ENCODE measurements at regions not wholly inside any gene's neighbourhood (a gene's known extent, or its start where the extent isn't known, plus 50 kb on each side); places are given as distances from the start of the nearest gene placed in this dataset.

DNA sequence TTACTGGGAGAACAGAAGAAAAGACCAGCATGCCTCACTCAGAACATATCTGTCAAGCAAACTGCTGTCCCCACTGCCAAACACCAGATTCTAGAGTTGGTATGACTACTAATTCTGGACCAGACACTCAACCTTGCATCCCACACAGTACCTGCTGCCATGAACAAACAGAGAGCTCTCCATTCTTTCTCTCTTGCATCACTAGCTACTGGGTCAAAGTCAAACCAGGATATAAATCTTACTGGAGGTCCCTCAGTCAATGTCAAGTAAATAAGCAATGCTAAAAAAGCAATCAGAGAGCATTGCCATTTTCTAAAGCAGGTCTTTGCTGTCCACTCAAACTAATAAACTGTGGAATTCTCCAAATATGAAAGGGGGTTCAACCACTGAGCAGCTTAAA lies 452.4 kb upstream of the SEL1L start:
- TF ChIP-seq, protein P1, sequence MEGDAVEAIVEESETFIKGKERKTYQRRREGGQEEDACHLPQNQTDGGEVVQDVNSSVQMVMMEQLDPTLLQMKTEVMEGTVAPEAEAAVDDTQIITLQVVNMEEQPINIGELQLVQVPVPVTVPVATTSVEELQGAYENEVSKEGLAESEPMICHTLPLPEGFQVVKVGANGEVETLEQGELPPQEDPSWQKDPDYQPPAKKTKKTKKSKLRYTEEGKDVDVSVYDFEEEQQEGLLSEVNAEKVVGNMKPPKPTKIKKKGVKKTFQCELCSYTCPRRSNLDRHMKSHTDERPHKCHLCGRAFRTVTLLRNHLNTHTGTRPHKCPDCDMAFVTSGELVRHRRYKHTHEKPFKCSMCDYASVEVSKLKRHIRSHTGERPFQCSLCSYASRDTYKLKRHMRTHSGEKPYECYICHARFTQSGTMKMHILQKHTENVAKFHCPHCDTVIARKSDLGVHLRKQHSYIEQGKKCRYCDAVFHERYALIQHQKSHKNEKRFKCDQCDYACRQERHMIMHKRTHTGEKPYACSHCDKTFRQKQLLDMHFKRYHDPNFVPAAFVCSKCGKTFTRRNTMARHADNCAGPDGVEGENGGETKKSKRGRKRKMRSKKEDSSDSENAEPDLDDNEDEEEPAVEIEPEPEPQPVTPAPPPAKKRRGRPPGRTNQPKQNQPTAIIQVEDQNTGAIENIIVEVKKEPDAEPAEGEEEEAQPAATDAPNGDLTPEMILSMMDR (IDR thresholded peaks at IDR 0.05; ENCODE audit: borderline replicate concordance, extremely low read depth, insufficient read depth), result no peak
- Histone ChIP-seq H3K36me3 (ENCODE audit: control insufficient read depth in 2 of 3, insufficient read depth in 3 of 3, low read length in 3 of 3) (no peaks in the 10 kb centered on the region), H3K4me1 (ENCODE audit: control insufficient read depth in 2 of 3, insufficient read depth in 2 of 3, low read depth in 1 of 3, low read length in 3 of 3) (no peaks in the 10 kb centered on the region), H3K4me3 (ENCODE audit: low read length in 3 of 3) (no peak overlapping the region), H3K9ac (ENCODE audit: low read length in 3 of 3) (no peak overlapping the region), H3K9me3 (ENCODE audit: control insufficient read depth in 2 of 3, insufficient read depth in 1 of 3, low read length in 3 of 3) (no peaks in the 10 kb centered on the region), H3K27me3 (ENCODE audit: control insufficient read depth, insufficient read depth, low read length) (no peaks in the 10 kb centered on the region), H3K27ac (ENCODE audit: low read depth in 2 of 2, low read length in 2 of 2) (no peak overlapping the region)
- no peak for DNase-seq
- FAIRE-seq, result no peak
- intact Hi-C loops (cut with DNase I), result no loop called here

DNA sequence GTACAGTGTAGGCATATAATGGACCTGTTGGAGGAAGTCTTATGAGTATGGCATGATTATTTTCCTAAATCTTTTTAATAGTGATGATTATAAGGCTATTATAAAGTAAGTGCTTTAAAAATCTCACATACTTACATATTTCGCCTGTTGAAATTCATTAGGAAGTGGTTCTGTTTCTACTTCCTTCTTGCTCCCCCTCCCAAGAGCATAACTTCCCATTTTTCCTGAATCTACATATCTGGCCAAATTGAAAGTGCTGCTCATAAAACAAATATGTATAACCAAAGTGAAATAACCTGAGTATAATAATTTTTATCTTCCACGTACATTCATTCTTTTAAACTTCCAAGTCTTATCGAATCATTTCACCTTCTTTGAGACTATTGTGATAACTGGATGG lies 455.6 kb upstream of the SEL1L start:
- no peak overlapping the region for H3K27ac ChIP-seq (ENCODE audit: low read depth in 2 of 2, low read length in 2 of 2)
- no peaks in the 10 kb centered on the region for H3K36me3 ChIP-seq (ENCODE audit: control insufficient read depth in 2 of 3, insufficient read depth in 3 of 3, low read length in 3 of 3)
- H3K9me3 ChIP-seq (ENCODE audit: control insufficient read depth in 2 of 3, insufficient read depth in 1 of 3, low read length in 3 of 3), result no peaks in the 10 kb centered on the region
- no peak for DNase-seq
- no peaks in the 10 kb centered on the region for H3K27me3 ChIP-seq (ENCODE audit: control insufficient read depth, insufficient read depth, low read length)
- no peaks in the 10 kb centered on the region for H3K4me1 ChIP-seq (ENCODE audit: control insufficient read depth in 2 of 3, insufficient read depth in 2 of 3, low read depth in 1 of 3, low read length in 3 of 3)
- intact Hi-C loops (cut with DNase I), result no loop called here
- H3K9ac ChIP-seq (ENCODE audit: low read length in 3 of 3), result no peak overlapping the region
- FAIRE-seq, result no peak
- TF ChIP-seq, protein P1 (IDR thresholded peaks at IDR 0.05; ENCODE audit: borderline replicate concordance, extremely low read depth, insufficient read depth), result no peak
- H3K4me3 ChIP-seq (ENCODE audit: low read length in 3 of 3), result no peak overlapping the region

DNA sequence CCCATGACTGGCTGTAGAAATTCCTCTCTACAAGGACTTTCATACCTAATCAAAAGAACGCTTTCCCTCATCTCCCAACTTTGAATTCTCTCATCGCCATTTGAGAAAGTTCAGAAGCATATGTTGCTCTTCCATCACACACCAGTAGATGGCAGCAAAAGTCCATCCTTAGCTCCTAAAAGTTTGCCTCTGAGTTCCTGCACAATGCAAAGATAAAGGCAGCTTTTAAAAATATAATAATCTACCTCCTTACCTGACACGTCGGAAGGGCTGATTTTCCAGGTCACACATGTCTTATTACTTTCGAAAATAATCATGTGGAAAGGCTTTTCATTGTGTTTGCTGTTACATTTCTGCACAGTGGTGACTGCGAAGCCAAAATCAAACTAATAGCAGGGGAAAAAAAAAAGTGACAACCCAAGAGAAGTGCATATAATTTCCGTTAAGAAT lies 456.7 kb upstream of the SEL1L start:
- H3K4me1 ChIP-seq (ENCODE audit: control insufficient read depth in 2 of 3, insufficient read depth in 2 of 3, low read depth in 1 of 3, low read length in 3 of 3), result no peaks in the 10 kb centered on the region
- TF ChIP-seq, protein P1 (IDR thresholded peaks at IDR 0.05; ENCODE audit: borderline replicate concordance, extremely low read depth, insufficient read depth), result peak; percentile 77
- FAIRE-seq (peak; percentile 87), DNase-seq (peak in 4 of 5 donors; percentile 52 to 84 (median 71))
- no peaks in the 10 kb centered on the region for H3K36me3 ChIP-seq (ENCODE audit: control insufficient read depth in 2 of 3, insufficient read depth in 3 of 3, low read length in 3 of 3)
- no peak overlapping the region for H3K4me3 ChIP-seq (ENCODE audit: low read length in 3 of 3)
- H3K27me3 ChIP-seq (ENCODE audit: control insufficient read depth, insufficient read depth, low read length), result no peaks in the 10 kb centered on the region
- no peak overlapping the region for H3K27ac ChIP-seq (ENCODE audit: low read depth in 2 of 2, low read length in 2 of 2)
- no peaks in the 10 kb centered on the region for H3K9me3 ChIP-seq (ENCODE audit: control insufficient read depth in 2 of 3, insufficient read depth in 1 of 3, low read length in 3 of 3)
- intact Hi-C loops (cut with DNase I), result no loop called here
- H3K9ac ChIP-seq (ENCODE audit: low read length in 3 of 3), result no peak overlapping the region

DNA sequence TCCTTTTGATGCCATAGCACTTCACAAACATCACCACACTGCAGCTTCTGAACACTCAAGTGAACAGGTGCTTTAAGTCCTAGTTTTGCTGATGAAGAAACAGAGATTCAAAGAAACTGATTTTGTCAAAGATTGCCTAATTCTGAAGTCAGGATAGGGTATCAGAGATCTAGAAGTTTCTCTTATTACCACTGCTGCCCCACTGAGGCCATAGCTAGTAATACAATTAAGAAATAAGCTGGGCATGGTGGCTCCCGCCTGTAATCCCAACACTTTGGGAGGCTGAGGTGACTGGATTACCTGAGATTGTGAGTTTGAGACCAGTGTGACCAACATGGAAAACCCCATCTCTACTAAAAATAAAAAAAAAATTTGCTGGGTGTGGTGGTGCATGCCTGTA lies 458.3 kb upstream of the SEL1L start:
- no peaks in the 10 kb centered on the region for H3K9me3 ChIP-seq (ENCODE audit: control insufficient read depth in 2 of 3, insufficient read depth in 1 of 3, low read length in 3 of 3)
- FAIRE-seq (no peak), DNase-seq (no peak)
- H3K36me3 ChIP-seq (ENCODE audit: control insufficient read depth in 2 of 3, insufficient read depth in 3 of 3, low read length in 3 of 3), result no peaks in the 10 kb centered on the region
- H3K4me3 ChIP-seq (ENCODE audit: low read length in 3 of 3), result no peak overlapping the region
- no peak overlapping the region for H3K9ac ChIP-seq (ENCODE audit: low read length in 3 of 3)
- TF ChIP-seq, protein P1 (IDR thresholded peaks at IDR 0.05; ENCODE audit: borderline replicate concordance, extremely low read depth, insufficient read depth), result no peak
- no peaks in the 10 kb centered on the region for H3K27me3 ChIP-seq (ENCODE audit: control insufficient read depth, insufficient read depth, low read length)
- H3K4me1 ChIP-seq (ENCODE audit: control insufficient read depth in 2 of 3, insufficient read depth in 2 of 3, low read depth in 1 of 3, low read length in 3 of 3), result no peaks in the 10 kb centered on the region
- intact Hi-C loops (cut with DNase I), result no loop called here
- no peak overlapping the region for H3K27ac ChIP-seq (ENCODE audit: low read depth in 2 of 2, low read length in 2 of 2)

All from kidney (tissue), 13 donors.